ENCODE measurements at regions not wholly inside any gene's neighbourhood (a gene's known extent, or its start where the extent isn't known, plus 50 kb on each side); places are given as distances from the start of the nearest gene placed in this dataset.

- FAIRE-seq (no peak), DNase-seq (ENCODE audit: low read depth in 1 of 2, low spot score in 2 of 2) (no peak)
- Histone ChIP-seq H3K14ac (ENCODE audit: insufficient read length) (no peak overlapping the region), H3K4me1 (replicated peaks in 1 of 4; ENCODE audit: control insufficient read depth in 3 of 4, insufficient read depth in 4 of 4, low read length in 3 of 4) (no peaks in the 10 kb centered on the region), H2AK5ac (ENCODE audit: low read depth, low read length) (no peak overlapping the region), H3K27me3 (replicated peaks in 1 of 4; ENCODE audit: control insufficient read depth in 3 of 4, extremely low read depth in 1 of 4, insufficient read depth in 3 of 4, low read length in 3 of 4) (no peaks in the 10 kb centered on the region), H4K91ac (replicated peaks; ENCODE audit: insufficient read length, low read length) (no peak overlapping the region), H3K4ac (replicated peaks; ENCODE audit: insufficient read length, low read depth, low read length) (no peak overlapping the region), H3K79me2 (ENCODE audit: control insufficient read depth in 1 of 2, insufficient read depth in 2 of 2, low read length in 2 of 2) (no peaks in the 10 kb centered on the region), H2BK120ac (replicated peaks; ENCODE audit: low read depth, low read length) (no peak overlapping the region), H3K23me2 (ENCODE audit: low read depth, low read length) (no peaks in the 10 kb centered on the region), H2BK5ac (ENCODE audit: low read depth, low read length) (no peak overlapping the region), H3K4me2 (ENCODE audit: insufficient read depth in 1 of 2, low read depth in 2 of 2, low read length in 2 of 2) (no peak overlapping the region), H4K8ac (ENCODE audit: extremely low read depth, insufficient read depth, low read length) (no peak overlapping the region), H4K20me1 (replicated peaks in 1 of 2; ENCODE audit: control insufficient read depth in 1 of 2, insufficient read depth in 2 of 2, low read length in 2 of 2) (no peaks in the 10 kb centered on the region), H2BK12ac (ENCODE audit: low read depth, low read length) (no peak overlapping the region), H3K18ac (ENCODE audit: extremely low read depth, low read length) (no peak overlapping the region), H2AFZ (ENCODE audit: low read length) (no peak overlapping the region), H3K27ac (ENCODE audit: low read depth, low read length) (no peak overlapping the region), H3K4me3 (ENCODE audit: extremely low read depth in 1 of 4, insufficient read depth in 2 of 4, low read depth in 3 of 4, low read length in 4 of 4) (no peak overlapping the region), H3K56ac (replicated peaks; ENCODE audit: insufficient read length, low read depth, low read length) (no peak overlapping the region), H2BK15ac (ENCODE audit: low read length) (no peak overlapping the region), H4K5ac (ENCODE audit: insufficient read length, low read depth, low read length) (no peak overlapping the region), H2BK20ac (ENCODE audit: low read length) (no peak overlapping the region), H3K9ac (replicated peaks in 1 of 4; ENCODE audit: extremely low read depth in 1 of 4, low read depth in 3 of 4, low read length in 3 of 4) (no peak overlapping the region), H3K79me1 (ENCODE audit: low read depth, low read length) (no peaks in the 10 kb centered on the region), H3K23ac (ENCODE audit: insufficient read length) (no peak overlapping the region), H3K9me3 (ENCODE audit: insufficient read depth in 2 of 2, low read depth in 1 of 2, low read length in 1 of 2) (no peaks in the 10 kb centered on the region), H3K36me3 (ENCODE audit: control insufficient read depth in 2 of 4, insufficient read depth in 4 of 4, low read length in 3 of 4) (no peaks in the 10 kb centered on the region)
- CTCF ChIA-PET (ENCODE audit: partially characterized antibody): interaction anchor here (1.1 to 1.2 kb wide), 3 partner anchors 9 to 83 kb away, joined by 3 to 6 read pairs (median 3); no protein-coding TSS in a partner anchor
- 69% methylated on average over 2 of the region's 2 CpGs; no CpG with 5 or more reads in 1 of the 2 experiments for WGBS, 2 experiments (ENCODE audit: extremely low coverage in 1 of 2, insufficient coverage in 1 of 2, insufficient read length in 1 of 2, insufficient replicate concordance in 2 of 2, low coverage in 1 of 2, low lambda C conversion rate in 2 of 2, missing lambda C conversion rate in 1 of 2)
- POLR2A ChIA-PET (ENCODE audit: partially characterized antibody): no interaction called here
- no peak for TF ChIP-seq CTCF (IDR thresholded peaks at IDR 0.05; ENCODE audit: control extremely low read depth in 1 of 3, insufficient read depth in 1 of 3, low read depth in 1 of 3, low read length in 3 of 3)
- TF ChIP-seq NRF1 (IDR thresholded peaks at IDR 0.05; ENCODE audit: low read depth, low read length): no peak
- TF ChIP-seq TBP (IDR thresholded peaks at IDR 0.05; ENCODE audit: low read depth, low read length): no peak
- no peak for TF ChIP-seq TAF1 (IDR thresholded peaks at IDR 0.05; ENCODE audit: low read depth, low read length)
- no peak for TF ChIP-seq RNF2 (IDR thresholded peaks at IDR 0.05; ENCODE audit: borderline replicate concordance, low read depth, low read length, missing control alignments, poor library complexity, severe bottlenecking)
- no peak for TF ChIP-seq CREB1 (IDR thresholded peaks at IDR 0.05)
- TF ChIP-seq RAD21 (IDR thresholded peaks at IDR 0.05 in 1 of 2, conservative IDR thresholded peaks at IDR 0.05 in 1 of 2; ENCODE audit: low read depth in 2 of 2, low read length in 2 of 2): no peak
- no peak for TF ChIP-seq SRF (IDR thresholded peaks at IDR 0.05; ENCODE audit: low read depth, low read length)
- TF ChIP-seq SAP30 (IDR thresholded peaks at IDR 0.05; ENCODE audit: insufficient read depth, insufficient replicate concordance, low read length): no peak
- TF ChIP-seq SP1 (IDR thresholded peaks at IDR 0.05; ENCODE audit: low read depth, low read length): no peak
- no peak for TF ChIP-seq SP2 (IDR thresholded peaks at IDR 0.05; ENCODE audit: low read length)
- TF ChIP-seq ASH2L (IDR thresholded peaks at IDR 0.05; ENCODE audit: low read length): no peak
- TF ChIP-seq ZNF274 (IDR thresholded peaks at IDR 0.05; ENCODE audit: borderline replicate concordance, extremely low read depth, low read length): no peak
Measured at GRCh38 chr11:32497951-32498350, 62.6 kb upstream of the WT1 start.
